H9 (cell line): ENCODE measurements at regions not wholly inside any gene's neighbourhood (a gene's known extent, or its start where the extent isn't known, plus 50 kb on each side); places are given as distances from the start of the nearest gene placed in this dataset.

ENCODE experiments used
- DNase-seq: peaks from one replicate; pipeline ENCODE4 v3.0.0-alpha.2; 2017
- H2AFZ ChIP-seq: one replicate; pipeline ENCODE4 v1.6.1; 2013; ENCODE audit warnings: mild to moderate bottlenecking, low read length, control low read depth, moderate library complexity
- H2AK5ac ChIP-seq: 2 replicates; pipeline ENCODE4 v1.6.1; 2013; ENCODE audit warnings: low read length, control low read depth, mixed read lengths; ENCODE audit not compliant: insufficient read length
- H2BK120ac ChIP-seq: one replicate; pipeline ENCODE4 v1.6.1; 2013; ENCODE audit warnings: low read depth, mild to moderate bottlenecking, low read length, control low read depth, inconsistent platforms; ENCODE audit not compliant: poor library complexity, severe bottlenecking
- H2BK12ac ChIP-seq: 2 replicates; pipeline ENCODE4 v1.6.1; 2013; ENCODE audit warnings: low read length, control low read depth, mixed read lengths, low read depth; ENCODE audit not compliant: insufficient read length
- H2BK15ac ChIP-seq: 2 replicates; pipeline ENCODE4 v1.6.1; 2013; ENCODE audit warnings: low read depth, low read length, control low read depth
- H2BK20ac ChIP-seq: one replicate; pipeline ENCODE4 v1.6.1; 2013; ENCODE audit warnings: low read depth, mild to moderate bottlenecking, low read length, control low read depth, inconsistent platforms; ENCODE audit not compliant: poor library complexity, severe bottlenecking
- H2BK5ac ChIP-seq: 2 replicates; pipeline ENCODE4 v1.6.1; 2013; ENCODE audit warnings: low read length, control low read depth, mixed read lengths; ENCODE audit not compliant: insufficient read length
- H3K14ac ChIP-seq: 2 replicates; pipeline ENCODE4 v1.6.1; 2013; ENCODE audit warnings: low read length, control low read depth; ENCODE audit not compliant: insufficient read depth
- H3K18ac ChIP-seq: 2 replicates; pipeline ENCODE4 v1.6.1; 2013; ENCODE audit warnings: low read depth, mild to moderate bottlenecking, mixed read lengths, low read length, control low read depth; ENCODE audit not compliant: insufficient read length
- H3K23ac ChIP-seq: 2 replicates; pipeline ENCODE4 v1.6.1; 2013; ENCODE audit warnings: low read length, control low read depth, mixed read lengths, low read depth; ENCODE audit not compliant: insufficient read length
- H3K23me2 ChIP-seq: 2 replicates; pipeline ENCODE4 v1.6.1; 2013; ENCODE audit warnings: low read depth, mild to moderate bottlenecking, mixed read lengths, low read length, control low read depth; ENCODE audit not compliant: insufficient read length, poor library complexity, severe bottlenecking
- H3K27ac ChIP-seq: 2 replicates; pipeline ENCODE4 v1.5.1; 2013; ENCODE audit warnings: low read length, control low read depth, mixed read lengths, low read depth; ENCODE audit not compliant: insufficient read length
- H3K27me3 ChIP-seq: 2 replicates; pipeline ENCODE4 v1.6.1; 2013; ENCODE audit warnings: low read length, control low read depth, inconsistent platforms; ENCODE audit not compliant: insufficient read depth
- H3K4ac ChIP-seq: 2 replicates; pipeline ENCODE4 v1.6.1; 2013; ENCODE audit warnings: low read depth, mild to moderate bottlenecking, control low read depth, inconsistent platforms, low read length, moderate library complexity
- H3K4me1 ChIP-seq: 2 replicates; pipeline ENCODE4 v1.6.1; 2013; ENCODE audit warnings: low read length, control low read depth, inconsistent platforms; ENCODE audit not compliant: insufficient read depth
- H3K4me2 ChIP-seq: 2 replicates; pipeline ENCODE4 v1.6.1; 2013; ENCODE audit warnings: low read length, control low read depth, mixed read lengths; ENCODE audit not compliant: insufficient read length, insufficient read depth
- H3K56ac ChIP-seq: 2 replicates; pipeline ENCODE4 v1.6.1; 2013; ENCODE audit warnings: low read depth, mild to moderate bottlenecking, mixed read lengths, low read length, control low read depth; ENCODE audit not compliant: insufficient read length
- H3K79me1 ChIP-seq: 2 replicates; pipeline ENCODE4 v1.6.1; 2013; ENCODE audit warnings: low read depth, mild to moderate bottlenecking, moderate library complexity, low read length, control low read depth, inconsistent platforms; ENCODE audit not compliant: insufficient read depth, poor library complexity, severe bottlenecking
- H3K79me2 ChIP-seq: 2 replicates; pipeline ENCODE4 v1.6.1; 2013; ENCODE audit warnings: low read length, control low read depth, inconsistent platforms; ENCODE audit not compliant: insufficient read depth
- H3K9ac ChIP-seq: 2 replicates; pipeline ENCODE4 v1.6.1; 2013; ENCODE audit warnings: low read length, control low read depth, mixed read lengths; ENCODE audit not compliant: insufficient read length; ENCODE audit errors: extremely low read depth
- H3K9me3 ChIP-seq: one replicate; pipeline ENCODE4 v1.6.1; 2013; ENCODE audit warnings: low read depth, low read length, inconsistent platforms; ENCODE audit not compliant: control insufficient read depth
- H3T11ph ChIP-seq: one replicate; pipeline ENCODE4 v1.6.1; 2013; ENCODE audit warnings: mild to moderate bottlenecking, low read length, control low read depth, inconsistent platforms
- H4K20me1 ChIP-seq: one replicate; pipeline ENCODE4 v1.6.1; 2013; ENCODE audit not compliant: control insufficient read depth, insufficient read length, insufficient read depth
- H4K5ac ChIP-seq: 2 replicates; pipeline ENCODE4 v1.6.1; 2013; ENCODE audit warnings: low read depth, mild to moderate bottlenecking, mixed read lengths, low read length, control low read depth; ENCODE audit not compliant: insufficient read length
- H4K8ac ChIP-seq: replicated peaks from 2 replicates; pipeline ENCODE4 v1.6.1; 2013; ENCODE audit warnings: low read length, control low read depth, mixed read lengths, low read depth; ENCODE audit not compliant: insufficient read length
- H4K91ac ChIP-seq: 2 replicates; pipeline ENCODE4 v1.6.1; 2013; ENCODE audit warnings: low read depth, mild to moderate bottlenecking, moderate library complexity, mixed read lengths, low read length, control low read depth; ENCODE audit not compliant: insufficient read length
- H3K27ac Mint-ChIP-seq, 3 experiments: 2 replicates in 2 of 3; 3 replicates in 1 of 3; pipeline ENCODE4 v1.8.0; 2020 to 2021; ENCODE audit warnings: mixed read lengths in 3 of 3, mild to moderate bottlenecking in 1 of 3, moderate library complexity in 1 of 3
- H3K27me3 Mint-ChIP-seq: 2 replicates; pipeline ENCODE4 v1.8.0; 2021; ENCODE audit warnings: low read depth, mild to moderate bottlenecking, moderate library complexity, mixed read lengths
- H3K36me3 Mint-ChIP-seq, 3 experiments: 2 replicates in 2 of 3; 3 replicates in 1 of 3; pipeline ENCODE4 v1.8.0; 2020 to 2021; ENCODE audit warnings: low read depth in 3 of 3, mixed read lengths in 3 of 3; ENCODE audit not compliant: insufficient read depth in 1 of 3
- H3K4me1 Mint-ChIP-seq, 2 experiments: 2 replicates each; pipeline ENCODE4 v1.8.0; 2020; ENCODE audit warnings: mixed read lengths in 2 of 2
- H3K4me3 Mint-ChIP-seq, 2 experiments: 2 replicates in 1 of 2; 3 replicates in 1 of 2; pipeline ENCODE4 v1.8.0; 2020 to 2021; ENCODE audit warnings: mild to moderate bottlenecking in 2 of 2, mixed read lengths in 2 of 2, moderate library complexity in 1 of 2
- H3K9me3 Mint-ChIP-seq, 2 experiments: 2 replicates in 1 of 2; 3 replicates in 1 of 2; pipeline ENCODE4 v1.8.0; 2020; ENCODE audit warnings: mild to moderate bottlenecking in 2 of 2, mixed read lengths in 2 of 2, moderate library complexity in 1 of 2
- TF ChIP-seq, protein P1 (sequence below): fragments of 200-600 bp; sonication (generic); conservative IDR thresholded peaks from 3 replicates; pipeline ENCODE4 v1.8.0; 2021; ENCODE audit warnings: antibody characterized with exemption, mild to moderate bottlenecking

DNA sequence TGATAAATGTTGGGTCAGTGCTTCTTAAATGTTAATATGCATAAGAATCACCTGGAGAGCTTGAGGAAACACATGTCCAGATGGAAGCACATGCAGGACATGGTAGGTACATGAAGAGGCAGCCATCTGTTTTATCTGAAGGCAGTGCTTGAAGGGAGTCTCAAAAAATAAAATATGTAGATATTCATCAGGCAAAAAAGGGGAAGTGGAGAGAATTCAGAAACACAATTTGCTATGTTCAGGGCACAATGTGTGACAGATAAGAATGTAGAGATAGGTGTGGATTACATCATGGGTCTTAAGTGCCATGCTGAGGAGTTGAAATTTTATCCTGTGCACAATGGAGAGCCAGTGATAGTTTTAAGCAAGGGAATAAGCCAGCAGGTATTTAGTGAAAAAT lies 59.6 kb upstream of the CASK start:
- Mint-ChIP-seq H3K27me3 (no peaks in the 10 kb centered on the region), H3K4me1 (no peaks in the 10 kb centered on the region; a peak in 1 of 4 replicates), H3K36me3 (no peaks in the 10 kb centered on the region; a peak in 2 of 7 replicates), H3K9me3 (peaks cover 44 to 53% of the 10 kb centered on the region in 2 experiments), H3K27ac (no peak overlapping the region), H3K4me3 (no peak overlapping the region)
- Histone ChIP-seq H3K23ac (no peak overlapping the region), H3K4ac (no peak overlapping the region), H3T11ph (no peak overlapping the region), H2AFZ (no peak overlapping the region), H3K4me2 (no peak overlapping the region), H2BK15ac (no peak overlapping the region), H2AK5ac (no peak overlapping the region), H3K79me2 (no peaks in the 10 kb centered on the region), H2BK120ac (no peak overlapping the region), H3K9ac (no peak overlapping the region), H3K18ac (no peak overlapping the region), H4K20me1 (no peaks in the 10 kb centered on the region), H3K56ac (no peak overlapping the region), H4K8ac (no peak overlapping the region), H3K9me3 (no peaks in the 10 kb centered on the region), H2BK20ac (no peak overlapping the region), H2BK12ac (no peak overlapping the region), H3K23me2 (no peaks in the 10 kb centered on the region), H3K27me3 (no peaks in the 10 kb centered on the region), H3K27ac (no peak overlapping the region), H4K5ac (no peak overlapping the region), H3K4me1 (no peaks in the 10 kb centered on the region), H4K91ac (no peak overlapping the region), H2BK5ac (no peak overlapping the region), H3K79me1 (no peaks in the 10 kb centered on the region), H3K14ac (no peak overlapping the region)
- DNase-seq = no peak
- TF ChIP-seq, protein P1, sequence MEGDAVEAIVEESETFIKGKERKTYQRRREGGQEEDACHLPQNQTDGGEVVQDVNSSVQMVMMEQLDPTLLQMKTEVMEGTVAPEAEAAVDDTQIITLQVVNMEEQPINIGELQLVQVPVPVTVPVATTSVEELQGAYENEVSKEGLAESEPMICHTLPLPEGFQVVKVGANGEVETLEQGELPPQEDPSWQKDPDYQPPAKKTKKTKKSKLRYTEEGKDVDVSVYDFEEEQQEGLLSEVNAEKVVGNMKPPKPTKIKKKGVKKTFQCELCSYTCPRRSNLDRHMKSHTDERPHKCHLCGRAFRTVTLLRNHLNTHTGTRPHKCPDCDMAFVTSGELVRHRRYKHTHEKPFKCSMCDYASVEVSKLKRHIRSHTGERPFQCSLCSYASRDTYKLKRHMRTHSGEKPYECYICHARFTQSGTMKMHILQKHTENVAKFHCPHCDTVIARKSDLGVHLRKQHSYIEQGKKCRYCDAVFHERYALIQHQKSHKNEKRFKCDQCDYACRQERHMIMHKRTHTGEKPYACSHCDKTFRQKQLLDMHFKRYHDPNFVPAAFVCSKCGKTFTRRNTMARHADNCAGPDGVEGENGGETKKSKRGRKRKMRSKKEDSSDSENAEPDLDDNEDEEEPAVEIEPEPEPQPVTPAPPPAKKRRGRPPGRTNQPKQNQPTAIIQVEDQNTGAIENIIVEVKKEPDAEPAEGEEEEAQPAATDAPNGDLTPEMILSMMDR = no peak
